GM18951 (cell line): ENCODE measurements at regions not wholly inside any gene's neighbourhood (a gene's known extent, or its start where the extent isn't known, plus 50 kb on each side); places are given as distances from the start of the nearest gene placed in this dataset.
"Not testable (repeated sequence)": the region's sequence is repeated elsewhere in the genome, so short reads cannot be mapped to it uniquely, and the experiment has no call there.

Experiments
- POLR2A ChIP-seq: IDR thresholded peaks from 4 replicates; pipeline ENCODE4 v1.6.1; 2011; ENCODE audit warnings: mild to moderate bottlenecking; ENCODE audit not compliant: insufficient read length, insufficient read depth; ENCODE audit errors: extremely low read depth
- in situ Hi-C: fragments of 300-500 bp; cut with MboI; formaldehyde crosslinking; loops from one replicate; pipeline ENCODE4 v1.12.0; 2022; ENCODE audit warnings: low sequenced_read_pairs, mixed read lengths, inconsistent platforms; ENCODE audit not compliant: unreplicated experiment

GRCh38 chr7:47185839-47186238 is 396.1 kb downstream of the TNS3 start:
- in situ Hi-C loops: loop anchor here (10.0 to 25.0 kb wide), 3 partner anchors 69 to 1274 kb away; partner anchors contain the start of gene IGFBP3
- no peak for TF ChIP-seq POLR2A

DNA sequence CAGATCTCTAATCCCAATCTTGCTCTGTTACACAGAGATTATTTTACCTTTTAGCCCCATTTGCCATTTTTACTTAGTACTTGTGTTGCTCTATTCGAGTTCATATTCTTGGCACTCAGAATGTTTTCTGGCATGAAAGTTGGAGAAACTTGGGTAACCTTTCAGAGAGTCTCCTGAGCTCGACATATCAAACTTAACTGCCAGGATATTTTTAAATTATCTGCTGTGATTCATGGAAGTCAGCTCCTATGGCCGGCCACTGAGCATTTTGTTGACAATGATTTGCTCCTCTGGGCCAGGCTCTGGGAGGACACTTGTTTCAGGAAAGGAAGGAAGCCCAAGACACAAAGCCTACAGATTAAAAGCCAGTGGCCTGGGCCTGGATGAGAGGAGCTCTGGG is 396.7 kb downstream of the TNS3 start:
- no peak for TF ChIP-seq POLR2A
- in situ Hi-C loops: loop anchor here (10.0 to 25.0 kb wide), 3 partner anchors 70 to 1273 kb away; partner anchors contain the start of gene IGFBP3

DNA sequence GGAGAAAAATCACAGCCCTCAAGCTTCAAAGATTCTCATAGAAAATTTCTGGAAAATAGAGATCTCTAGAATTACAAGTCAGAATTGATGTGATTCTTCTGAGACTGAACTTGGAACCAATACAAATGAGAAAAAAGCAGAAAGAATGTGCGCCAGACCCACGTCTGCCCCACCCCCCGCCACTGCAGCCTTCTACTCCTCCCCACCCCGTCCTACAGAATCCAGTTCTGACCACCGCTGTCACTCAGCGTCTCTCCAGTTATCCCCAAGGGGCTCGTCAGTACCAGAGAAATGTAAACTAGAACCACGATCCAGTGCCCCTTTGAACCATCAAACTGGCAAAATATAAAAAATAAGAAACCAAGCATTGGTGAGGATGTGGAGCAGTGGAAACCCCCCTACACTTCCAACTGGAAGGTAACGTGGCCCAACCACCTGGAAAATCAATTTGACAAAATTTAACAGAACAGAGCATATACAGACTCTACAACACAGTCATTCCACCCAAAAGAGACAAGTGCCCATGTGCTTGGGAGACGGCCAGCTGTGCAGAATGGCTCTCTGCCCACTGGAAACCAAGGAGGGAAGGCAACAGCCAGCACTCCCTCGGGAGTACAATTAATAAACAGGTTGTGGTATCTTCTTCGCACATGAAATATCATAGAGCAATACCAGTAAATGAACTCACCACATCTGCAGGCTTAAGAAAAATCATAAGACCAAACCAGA is 397.9 kb downstream of the TNS3 start:
- in situ Hi-C loops: loop anchor here (10.0 to 25.0 kb wide), 3 partner anchors 71 to 1272 kb away; partner anchors contain the start of gene IGFBP3
- no peak for TF ChIP-seq POLR2A

DNA sequence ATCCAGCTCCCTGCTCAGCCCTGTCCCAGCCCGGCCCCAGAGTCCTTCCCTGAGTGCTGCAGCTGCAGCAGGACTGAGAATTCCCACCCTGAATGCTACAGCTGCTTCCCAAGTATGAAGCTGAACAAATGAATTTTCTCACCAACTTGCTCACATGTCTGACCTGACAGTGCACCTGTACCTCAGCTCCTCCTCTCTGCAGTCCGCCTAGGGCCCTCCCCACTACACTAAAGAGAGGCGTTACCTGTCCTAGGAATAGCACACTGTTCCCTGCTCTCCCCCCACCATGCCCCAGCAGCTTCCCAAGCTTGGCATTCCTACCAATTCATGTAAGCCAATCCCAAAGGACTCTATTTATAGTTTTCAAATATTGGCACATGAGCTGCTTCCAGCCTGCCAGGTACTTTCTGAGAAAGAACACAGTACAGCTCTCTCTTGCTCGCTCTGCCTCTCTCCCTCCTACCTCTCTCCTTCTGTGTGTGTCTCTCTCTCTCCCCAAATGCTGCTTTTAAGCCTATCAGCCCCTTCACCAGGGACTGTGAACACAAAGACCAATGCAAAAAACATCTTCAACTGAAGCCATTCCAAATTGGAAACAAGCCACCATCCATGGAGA is 400.1 kb downstream of the TNS3 start:
- in situ Hi-C loops: loop anchor here (10.0 to 25.0 kb wide), 3 partner anchors 73 to 1270 kb away; partner anchors contain the start of gene IGFBP3

GRCh38 chr7:47180516-47180826 is 401.4 kb downstream of the TNS3 start:
- in situ Hi-C loops: loop anchor here (10.0 to 25.0 kb wide), 3 partner anchors 74 to 1268 kb away; partner anchors contain the start of gene IGFBP3
- no peak for TF ChIP-seq POLR2A

More for the DNA sequence above, 400.1 kb downstream of the TNS3 start:
- TF ChIP-seq POLR2A: no peak

GRCh38 chr7:47179812-47180515 is 401.9 kb downstream of the TNS3 start:
- no peak for TF ChIP-seq POLR2A
- in situ Hi-C loops: loop anchor here (10.0 to 25.0 kb wide), 3 partner anchors 75 to 1268 kb away; partner anchors contain the start of gene IGFBP3

DNA sequence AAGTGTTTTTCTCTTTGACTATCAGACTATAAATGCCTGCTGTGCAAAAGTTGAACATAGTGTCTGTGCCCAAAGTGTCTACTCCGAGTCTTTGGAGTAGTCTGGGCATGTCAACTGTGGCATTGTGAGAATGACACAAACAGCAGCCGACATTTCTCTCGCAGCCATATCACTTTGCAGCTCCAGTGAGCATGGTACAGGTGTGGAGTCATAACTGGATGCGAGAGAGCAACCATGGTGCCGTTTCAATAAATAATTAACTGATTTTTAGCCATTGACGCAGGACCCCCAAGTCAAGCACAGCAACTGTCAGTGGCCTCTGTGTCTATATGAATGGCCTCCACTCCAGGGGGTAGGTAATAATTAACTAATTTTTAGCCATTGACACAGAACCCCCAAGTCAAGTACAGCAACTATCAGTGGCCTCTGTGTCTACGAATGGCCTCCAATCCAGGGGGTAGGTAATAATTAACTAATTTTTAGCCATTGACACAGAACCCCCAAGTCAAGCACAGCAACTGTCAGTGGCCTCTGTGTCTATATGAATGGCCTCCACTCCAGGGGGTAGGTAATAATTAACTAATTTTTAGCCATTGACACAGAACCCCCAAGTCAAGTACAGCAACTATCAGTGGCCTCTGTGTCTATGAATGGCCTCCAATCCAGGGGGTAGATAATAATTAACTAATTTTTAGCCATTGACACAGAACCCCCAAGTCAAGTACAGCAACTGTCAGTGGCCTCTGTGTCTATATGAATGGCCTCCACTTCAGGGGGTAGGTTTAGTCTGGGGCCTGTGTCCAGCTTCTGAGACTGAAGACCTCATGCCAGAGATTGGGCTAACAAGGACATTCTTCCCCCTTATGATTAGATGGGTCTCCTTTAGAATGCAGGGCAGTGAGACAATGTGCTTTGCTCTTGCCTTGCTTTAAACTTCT is 409.0 kb downstream of the TNS3 start:
- in situ Hi-C loops: not testable (repeated sequence)

DNA sequence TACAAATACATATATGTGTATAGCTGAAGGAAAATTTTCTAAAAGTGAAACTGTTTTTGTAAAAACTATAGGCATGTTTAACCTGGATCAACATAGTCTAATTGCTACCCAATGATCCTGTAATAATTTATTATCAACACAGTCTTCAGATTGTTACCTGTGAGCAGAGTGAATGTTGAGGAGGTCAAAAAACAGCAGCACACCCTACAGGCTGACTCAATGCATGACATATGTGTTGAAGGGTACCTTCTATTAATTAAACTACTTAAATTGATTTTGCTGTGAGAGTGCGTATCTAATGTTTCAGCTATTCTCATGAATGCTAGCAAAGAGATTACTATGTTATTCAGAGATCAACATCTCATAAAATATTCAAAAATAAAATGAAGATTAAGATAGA is 411.4 kb downstream of the TNS3 start:
- no peak for TF ChIP-seq POLR2A
- in situ Hi-C loops: no loop called here

DNA sequence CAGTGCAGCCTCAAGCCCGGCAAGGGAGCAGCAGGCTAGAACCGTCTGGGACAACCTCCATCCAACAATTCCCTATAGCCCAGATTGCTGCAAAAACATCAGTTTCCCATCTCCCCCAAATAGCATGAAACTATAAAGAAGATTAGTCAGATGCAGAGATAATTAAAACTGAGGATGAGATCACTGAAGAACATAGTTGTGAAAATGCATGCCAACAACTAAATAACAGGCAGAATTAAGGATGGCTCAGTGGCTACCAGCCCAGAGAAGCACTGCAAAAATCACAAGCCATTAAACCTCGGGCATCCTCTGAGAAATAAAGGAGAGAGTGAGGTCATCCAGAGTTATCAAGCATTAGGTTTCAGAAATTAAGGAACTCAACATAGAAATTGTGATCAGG is 427.1 kb downstream of the TNS3 start:
- in situ Hi-C loops: no loop called here

DNA sequence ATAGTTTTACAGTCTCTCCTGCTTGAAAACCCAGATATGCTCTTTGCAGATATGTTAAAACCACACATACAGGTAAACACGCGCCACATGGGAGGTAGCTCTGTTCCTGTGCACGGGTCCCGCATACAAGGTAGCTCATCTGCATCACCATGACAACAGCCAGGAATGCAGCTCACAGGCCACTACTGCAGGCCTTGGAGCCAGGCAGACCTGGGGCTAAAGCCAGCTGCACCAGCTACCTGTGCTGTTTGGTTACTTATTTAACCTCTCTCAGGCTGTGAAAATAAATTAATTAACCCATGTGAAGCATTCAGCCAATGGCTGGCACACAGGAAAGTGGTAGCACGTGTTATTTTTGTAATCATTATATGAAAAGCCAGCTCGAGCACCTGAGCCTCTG is 428.3 kb downstream of the TNS3 start:
- TF ChIP-seq POLR2A: no peak
- in situ Hi-C loops: no loop called here

More for the DNA sequence above, 427.1 kb downstream of the TNS3 start:
- no peak for TF ChIP-seq POLR2A

DNA sequence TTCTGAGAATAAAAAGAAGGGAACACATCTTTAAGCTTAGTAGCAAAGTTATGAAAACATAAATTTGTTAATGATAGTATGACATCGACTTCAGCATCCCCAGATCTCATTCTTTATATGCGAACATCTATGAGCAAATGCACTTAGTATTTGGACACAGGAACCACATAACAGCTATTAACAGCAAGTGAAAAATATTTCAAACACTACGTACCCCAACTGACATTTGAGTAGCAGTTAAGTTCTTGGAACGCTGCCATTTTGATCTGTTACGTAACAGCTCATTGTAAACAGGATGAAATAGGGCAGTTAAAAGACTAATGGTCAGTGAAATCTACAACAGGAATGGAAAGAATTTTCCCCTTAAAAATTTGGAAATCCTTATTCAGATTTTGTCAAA is 428.9 kb downstream of the TNS3 start:
- TF ChIP-seq POLR2A: no peak
- in situ Hi-C loops: no loop called here

- no peak for TF ChIP-seq POLR2A
- in situ Hi-C loops: no loop called here
These were observed 429.6 kb downstream of the TNS3 start for GRCh38 chr7:47152307-47152706.
